H7 (cell line): ENCODE measurements at regions not wholly inside any gene's neighbourhood (a gene's known extent, or its start where the extent isn't known, plus 50 kb on each side); places are given as distances from the start of the nearest gene placed in this dataset.

Experiments
- DNase-seq: peaks from one replicate; pipeline ENCODE4 v3.0.0; 2012
- H3K27me3 ChIP-seq: 2 replicates; pipeline ENCODE4 v1.6.0; 2011; ENCODE audit warnings: mild to moderate bottlenecking, low read length; ENCODE audit not compliant: control insufficient read depth, insufficient read depth
- H3K36me3 ChIP-seq: replicated peaks from 2 replicates; pipeline ENCODE4 v1.5.1; 2011; ENCODE audit warnings: low read length; ENCODE audit not compliant: control insufficient read depth, insufficient read depth
- H3K4me3 ChIP-seq: 2 replicates; pipeline ENCODE4 v1.5.1; 2011; ENCODE audit warnings: low read depth, mild to moderate bottlenecking, control low read depth, low read length, moderate library complexity; ENCODE audit not compliant: insufficient read depth

DNA sequence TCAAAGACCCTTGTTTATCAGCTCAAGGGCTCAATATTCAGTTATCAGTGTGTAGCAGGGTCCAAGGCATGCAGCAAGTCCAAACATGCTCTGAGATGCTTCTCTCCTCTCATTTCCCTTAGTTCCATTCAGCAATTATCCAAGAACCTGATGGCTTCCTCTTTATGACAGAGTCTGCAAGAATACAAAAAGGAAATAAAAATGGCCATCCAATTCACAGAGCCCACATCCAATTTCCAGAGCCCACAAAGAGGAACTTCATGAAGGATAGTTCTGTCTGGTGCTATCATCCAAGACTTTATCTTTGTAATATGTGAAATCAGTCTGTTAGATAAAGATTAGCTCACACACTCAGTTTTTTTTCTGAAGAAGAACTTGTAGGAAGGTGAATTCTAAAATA, 217.2 kb downstream of the LACC1 start:
- no peak for DNase-seq
- H3K36me3 ChIP-seq, result no peaks in the 10 kb centered on the region
- H3K4me3 ChIP-seq, result no peak overlapping the region
- H3K27me3 ChIP-seq, result no peaks in the 10 kb centered on the region

- H3K36me3 ChIP-seq, result no peaks in the 10 kb centered on the region
- no peak overlapping the region for H3K4me3 ChIP-seq
- no peak for DNase-seq
- no peaks in the 10 kb centered on the region for H3K27me3 ChIP-seq
These were observed 218.9 kb downstream of the LACC1 start for GRCh38 chr13:44098559-44098958.

DNA sequence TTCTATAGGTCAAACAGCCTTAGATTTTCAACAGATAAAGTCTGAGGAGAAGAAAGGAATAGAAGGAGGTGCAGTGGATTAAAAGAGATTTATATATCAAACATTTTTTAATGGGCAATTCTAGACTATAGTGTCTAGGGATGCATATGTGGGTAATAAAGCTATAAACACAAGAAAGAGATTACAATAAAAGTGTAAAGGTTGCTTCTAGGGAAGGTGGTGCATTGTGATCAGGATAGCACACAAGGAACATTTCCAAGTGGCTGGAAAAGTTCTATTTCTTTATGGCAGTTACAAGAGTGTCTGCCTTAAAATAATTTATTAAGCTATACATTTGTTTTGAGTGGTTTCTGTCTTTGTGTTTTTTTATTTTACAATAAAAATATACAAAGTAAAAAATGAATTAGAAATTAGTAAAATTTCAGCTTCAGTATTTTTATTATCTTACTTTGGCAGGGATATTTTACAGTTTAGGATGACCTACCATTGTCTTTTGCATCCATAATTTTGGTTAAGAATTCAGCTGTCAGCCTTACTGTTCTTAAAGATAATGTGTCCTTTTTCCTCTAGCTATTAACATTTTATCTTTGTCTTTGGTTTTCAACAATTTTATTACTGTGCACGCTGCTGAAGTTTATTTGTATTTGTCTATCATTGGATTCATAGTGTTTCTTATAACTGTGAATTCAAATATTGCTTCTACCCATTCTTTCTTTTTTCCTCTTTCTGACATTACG, 221.8 kb downstream of the LACC1 start:
- Histone ChIP-seq H3K4me3 (no peak overlapping the region), H3K36me3 (no peaks in the 10 kb centered on the region), H3K27me3 (no peaks in the 10 kb centered on the region)
- DNase-seq, result no peak

DNA sequence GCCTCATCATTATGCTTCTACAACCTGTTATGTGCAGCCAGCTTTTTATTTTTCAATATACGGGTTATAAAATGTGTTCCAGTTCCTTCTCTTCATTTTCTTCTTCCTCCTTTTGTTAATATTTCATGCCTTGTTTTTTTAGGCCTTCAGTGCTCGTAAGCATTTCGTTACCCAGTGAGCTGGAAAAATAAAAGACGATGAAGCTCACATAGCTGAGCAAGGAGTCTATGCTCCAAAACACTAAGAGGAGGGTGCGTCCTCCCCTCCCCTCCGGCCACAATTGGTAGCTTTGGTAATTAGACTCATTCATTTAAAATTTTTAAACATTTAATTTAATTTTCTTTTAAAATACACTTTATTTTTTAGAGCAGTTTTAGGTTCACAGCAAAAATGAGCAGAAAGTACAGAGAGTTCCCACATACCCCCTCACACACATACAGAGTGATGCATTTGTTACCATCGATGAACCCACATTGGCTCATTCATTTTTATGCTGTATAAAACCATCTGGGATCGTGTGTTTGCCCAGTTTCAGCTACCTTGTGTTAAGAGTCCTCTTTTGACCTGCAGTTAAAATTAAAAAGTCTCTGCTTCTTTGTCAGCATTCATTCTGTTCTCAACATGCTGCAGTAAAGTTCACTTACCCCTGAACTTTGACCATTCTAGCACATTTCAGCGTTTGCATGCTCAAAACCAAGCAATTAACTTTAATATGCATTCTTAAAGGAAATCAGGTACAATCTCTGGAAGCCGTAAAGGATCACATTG, 223.9 kb downstream of the LACC1 start:
- Histone ChIP-seq H3K27me3 (no peaks in the 10 kb centered on the region), H3K36me3 (no peaks in the 10 kb centered on the region), H3K4me3 (no peak overlapping the region)
- DNase-seq, result no peak

DNA sequence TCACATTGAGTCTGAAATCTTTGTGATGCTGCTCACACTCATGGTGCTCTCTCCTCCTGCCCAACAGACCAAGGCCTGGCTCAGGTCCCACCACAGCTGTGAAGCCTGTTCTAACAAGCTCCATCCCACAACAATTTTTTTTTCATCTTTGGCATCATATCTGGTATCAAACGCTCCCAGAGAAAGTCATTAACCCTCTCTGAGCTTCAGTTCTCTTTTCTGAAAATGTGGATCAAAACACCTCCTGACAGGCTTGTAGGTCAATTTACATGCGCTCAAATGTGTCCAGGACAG, 224.4 kb downstream of the LACC1 start:
- H3K27me3 ChIP-seq, result no peaks in the 10 kb centered on the region
- H3K36me3 ChIP-seq, result no peaks in the 10 kb centered on the region
- no peak for DNase-seq
- no peak overlapping the region for H3K4me3 ChIP-seq

DNA sequence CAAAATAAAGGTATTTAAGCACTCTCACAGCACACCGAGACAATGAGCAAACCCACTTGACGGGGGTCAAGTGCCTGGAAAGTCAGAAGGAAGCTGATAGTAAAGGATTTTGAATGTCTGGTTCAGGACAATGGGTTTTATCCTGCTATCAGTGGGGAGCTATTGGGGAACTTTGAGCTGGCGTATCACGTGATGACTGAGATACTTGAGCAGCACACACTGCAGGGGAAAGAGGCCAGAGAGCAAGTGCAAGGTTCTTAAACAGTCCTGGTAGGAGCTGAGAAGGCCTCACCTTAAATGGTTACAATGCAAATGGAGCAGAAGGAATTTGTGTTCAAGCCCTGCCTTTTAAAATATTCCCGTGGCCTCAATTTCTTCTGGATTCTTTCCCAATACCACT, 225.3 kb downstream of the LACC1 start:
- Histone ChIP-seq H3K36me3 (no peaks in the 10 kb centered on the region), H3K27me3 (no peaks in the 10 kb centered on the region), H3K4me3 (no peak overlapping the region)
- DNase-seq, result no peak

- Histone ChIP-seq H3K36me3 (no peaks in the 10 kb centered on the region), H3K27me3 (no peaks in the 10 kb centered on the region), H3K4me3 (no peak overlapping the region)
- no peak for DNase-seq
These were observed 226.8 kb downstream of the LACC1 start for GRCh38 chr13:44106266-44107152.

DNA sequence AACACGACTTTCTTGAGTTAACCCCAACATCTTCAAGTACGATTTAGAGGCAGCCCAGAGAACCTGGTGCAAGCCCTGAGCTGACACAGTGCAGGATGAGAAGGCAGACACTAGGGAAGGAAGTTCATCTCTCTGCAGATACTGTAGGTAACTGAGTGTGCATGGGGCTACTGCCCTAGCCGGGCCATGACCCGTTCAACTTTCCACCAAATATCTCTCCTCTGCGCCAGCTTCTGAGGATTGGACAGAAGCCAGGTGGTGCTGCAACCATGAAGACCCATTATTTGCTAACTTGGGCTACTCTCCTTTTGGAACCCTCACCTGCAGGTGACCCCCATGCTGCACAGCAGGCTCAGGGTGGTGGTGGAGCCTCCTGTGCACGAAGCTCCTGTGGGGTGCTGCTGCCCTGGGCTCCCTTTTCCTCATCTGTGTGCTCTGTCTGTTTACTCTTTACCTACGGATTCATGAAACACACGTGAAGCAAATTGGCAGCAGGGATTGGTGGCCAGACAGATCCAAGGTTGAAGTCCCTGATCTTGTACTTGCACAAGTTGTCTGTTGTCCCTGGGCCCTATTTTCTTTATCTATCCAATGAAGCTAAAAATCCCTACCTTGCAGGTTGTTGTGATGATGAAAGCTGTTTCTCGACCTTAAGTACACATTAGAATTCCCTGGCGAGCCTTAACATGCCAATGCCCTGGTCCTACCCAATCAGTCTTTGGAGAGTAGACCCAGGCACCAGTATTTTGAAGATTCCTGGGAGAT, 227.8 kb downstream of the LACC1 start:
- no peak for DNase-seq
- H3K27me3 ChIP-seq, result no peaks in the 10 kb centered on the region
- no peak overlapping the region for H3K4me3 ChIP-seq
- H3K36me3 ChIP-seq, result no peaks in the 10 kb centered on the region

GRCh38 chr13:44108331-44108858, 228.7 kb downstream of the LACC1 start:
- H3K27me3 ChIP-seq, result no peaks in the 10 kb centered on the region
- H3K36me3 ChIP-seq, result no peaks in the 10 kb centered on the region
- no peak for DNase-seq
- no peak overlapping the region for H3K4me3 ChIP-seq

DNA sequence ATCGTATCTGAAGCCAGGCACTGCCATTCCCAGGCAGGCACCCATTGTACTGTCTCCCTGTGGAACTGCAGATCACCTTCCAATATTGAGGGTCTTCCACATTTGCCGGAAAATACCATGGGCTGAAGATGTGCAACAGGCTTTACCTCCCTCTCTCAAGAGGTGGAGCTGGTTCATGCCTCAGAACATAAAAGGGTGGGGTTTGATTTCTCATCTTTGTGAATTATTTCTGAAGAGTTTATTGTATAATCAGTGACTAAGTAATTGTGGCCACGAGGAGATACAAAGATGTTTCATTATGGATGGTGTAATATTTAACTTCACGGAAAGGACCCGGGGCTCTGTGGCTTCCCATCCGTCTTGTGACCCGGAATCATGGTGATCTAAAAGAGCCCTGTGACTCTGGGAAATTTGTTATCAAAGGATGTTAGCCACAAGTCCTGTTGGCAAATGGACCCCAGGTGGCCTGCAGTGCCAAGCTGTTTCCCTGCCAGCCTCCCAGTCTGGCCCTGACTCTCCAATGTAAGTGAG, 230.5 kb downstream of the LACC1 start:
- no peak for DNase-seq
- no peaks in the 10 kb centered on the region for H3K27me3 ChIP-seq
- H3K36me3 ChIP-seq, result no peaks in the 10 kb centered on the region
- no peak overlapping the region for H3K4me3 ChIP-seq

DNA sequence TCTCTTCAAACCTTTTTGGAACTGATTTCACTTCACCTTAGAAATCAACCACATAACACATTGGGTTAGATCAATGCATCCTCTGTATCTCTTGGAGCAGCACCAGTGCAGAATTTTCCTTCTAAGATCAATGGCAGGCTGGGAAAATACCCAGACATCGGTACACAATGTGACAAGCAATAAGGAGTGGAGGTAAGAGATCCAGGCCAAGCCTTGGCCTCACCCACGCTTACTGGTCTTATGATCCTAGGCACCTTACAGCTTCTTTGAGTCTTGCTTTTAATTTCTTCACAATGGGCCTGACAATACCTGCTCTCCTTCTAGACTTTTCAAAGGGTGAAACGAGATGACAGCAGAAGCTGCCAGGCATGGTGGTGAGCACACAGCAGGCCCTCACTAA, 232.0 kb downstream of the LACC1 start:
- DNase-seq, result no peak
- no peaks in the 10 kb centered on the region for H3K27me3 ChIP-seq
- no peak overlapping the region for H3K4me3 ChIP-seq
- no peaks in the 10 kb centered on the region for H3K36me3 ChIP-seq

DNA sequence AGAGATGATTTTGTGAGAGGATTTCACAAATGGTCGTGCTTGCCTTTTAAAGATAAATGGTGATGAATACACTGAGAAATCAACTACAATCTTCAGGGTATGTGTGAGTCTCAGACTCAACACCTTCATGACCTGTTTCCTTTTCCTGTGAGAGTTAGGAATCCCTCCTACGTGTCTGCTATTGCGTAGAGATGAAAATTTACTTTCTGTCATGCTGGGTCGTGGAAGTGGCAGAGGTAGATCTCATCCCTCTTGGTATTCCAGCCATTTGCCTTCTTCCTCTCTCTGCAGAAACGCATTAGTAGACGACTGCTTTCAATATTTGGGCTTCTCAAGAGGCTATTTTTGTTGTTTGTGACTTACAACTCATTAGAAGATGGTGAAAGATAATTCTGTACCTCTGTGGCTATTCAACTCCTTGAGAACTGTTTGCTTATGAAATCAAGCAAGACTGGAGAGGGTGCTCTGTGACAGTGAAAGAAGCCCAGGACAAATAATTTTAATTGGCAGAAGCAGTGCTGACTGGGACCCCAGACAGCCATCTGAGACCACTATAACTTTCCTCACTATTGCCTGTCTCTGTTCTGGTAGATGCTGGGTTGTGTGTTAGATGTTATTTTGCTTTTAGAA, 233.1 kb downstream of the LACC1 start:
- DNase-seq, result no peak
- Histone ChIP-seq H3K27me3 (no peaks in the 10 kb centered on the region), H3K4me3 (no peak overlapping the region), H3K36me3 (no peaks in the 10 kb centered on the region)

DNA sequence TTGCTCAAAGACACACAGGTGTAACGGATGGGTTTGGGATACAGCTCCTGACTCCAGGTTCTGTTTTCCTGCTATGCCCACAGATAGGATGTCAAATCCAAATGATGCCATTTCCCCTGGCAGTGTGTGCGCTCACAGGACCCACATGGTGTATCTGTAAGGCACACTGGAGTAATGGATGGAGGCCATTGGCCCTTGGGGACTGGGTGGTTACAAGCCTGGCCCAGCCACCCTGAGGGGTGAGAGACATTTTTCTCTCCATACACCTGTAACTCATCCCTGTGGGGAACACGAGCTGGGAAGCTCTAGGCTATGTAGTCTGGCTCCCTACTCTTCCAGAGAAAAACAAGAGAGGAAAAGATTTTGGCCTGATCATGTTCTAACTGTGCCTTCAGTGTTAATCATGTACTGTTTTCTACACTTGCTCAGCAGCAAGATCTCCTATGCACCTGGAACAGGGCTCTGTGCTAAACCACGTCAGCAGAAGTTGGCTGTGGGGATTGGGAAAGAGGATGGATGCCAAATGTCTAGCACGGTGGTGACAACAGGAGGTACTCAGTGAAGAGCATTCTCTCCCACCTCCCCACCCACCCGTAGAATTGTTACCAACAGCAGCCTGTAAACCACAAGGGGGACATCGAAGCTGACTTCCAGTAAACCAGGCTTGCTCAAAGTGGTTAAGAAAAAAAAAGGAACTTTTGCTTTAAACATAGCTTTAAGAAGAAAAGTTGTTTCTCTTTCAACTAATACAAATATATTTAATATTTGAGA, 237.0 kb downstream of the LACC1 start:
- Histone ChIP-seq H3K36me3 (no peaks in the 10 kb centered on the region), H3K27me3 (no peaks in the 10 kb centered on the region), H3K4me3 (no peak overlapping the region)
- DNase-seq, result peak; percentile 31
